ENCODE measurements at regions not wholly inside any gene's neighbourhood (a gene's known extent, or its start where the extent isn't known, plus 50 kb on each side); places are given as distances from the start of the nearest gene placed in this dataset.

DNA sequence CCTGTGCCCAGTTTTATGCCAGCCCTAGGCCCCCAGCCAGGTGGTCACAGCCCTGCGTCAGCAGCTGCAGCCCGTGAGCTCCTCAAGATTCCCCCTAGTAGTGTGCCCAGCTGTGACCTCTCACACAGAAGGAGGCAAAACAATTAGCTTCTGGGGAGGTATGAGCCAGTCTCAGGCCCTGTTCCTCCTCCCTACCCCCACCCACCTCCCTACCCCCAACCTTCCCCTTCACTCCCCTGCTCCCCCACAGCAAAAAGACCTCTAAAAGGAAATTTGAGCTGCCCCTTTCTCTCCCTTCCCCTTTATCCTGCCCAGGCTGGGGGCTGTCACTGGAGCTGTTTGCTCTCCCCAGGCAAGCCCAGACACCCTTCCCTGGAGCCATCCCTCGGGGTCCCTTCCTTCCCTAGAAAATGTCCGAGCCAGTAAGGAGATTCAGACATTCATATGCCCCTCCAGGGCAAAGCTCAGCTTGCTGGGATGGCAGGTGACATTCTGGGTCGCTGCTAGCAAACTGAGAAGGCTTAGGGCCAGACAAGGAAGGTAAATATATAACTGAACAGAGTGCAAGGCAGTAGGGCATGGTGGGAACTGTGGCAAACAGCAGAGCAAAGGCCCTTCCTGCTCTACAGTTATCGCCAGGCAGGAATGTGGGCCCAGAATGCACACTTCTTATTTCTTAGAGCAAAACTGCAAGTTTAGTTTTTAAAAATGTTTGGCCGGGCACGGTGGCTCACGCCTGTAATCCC, 300.2 kb downstream of the MN1 start:
- Histone ChIP-seq H3K4ac (ENCODE audit: low read depth, low read length) (no peak overlapping the region), H3K18ac (ENCODE audit: low read length) (peak overlapping the region; percentile 41), H3K27ac (ENCODE audit: low read depth, low read length) (no peak overlapping the region), H3K4me2 (ENCODE audit: low read length) (no peak overlapping the region), H3K79me1 (ENCODE audit: low read length) (no peaks in the 10 kb centered on the region), H2BK5ac (ENCODE audit: low read length) (no peak overlapping the region), H2AK5ac (ENCODE audit: low read length) (no peak overlapping the region), H3K4me1 (ENCODE audit: control insufficient read depth, low read depth, low read length) (no peaks in the 10 kb centered on the region), H2BK15ac (replicated peaks; ENCODE audit: low read depth) (no peak overlapping the region), H3K9ac (ENCODE audit: low read length) (no peak overlapping the region), H2BK120ac (ENCODE audit: low read depth, low read length) (no peak overlapping the region), H3K4me3 (ENCODE audit: low read length) (no peak overlapping the region), H4K5ac (ENCODE audit: low read length) (no peak overlapping the region), H3K27me3 (ENCODE audit: insufficient read depth, low read length, poor library complexity) (no peaks in the 10 kb centered on the region), H3K56ac (ENCODE audit: low read length) (no peak overlapping the region), H3K79me2 (ENCODE audit: control insufficient read depth, insufficient read depth, low read length) (no peaks in the 10 kb centered on the region), H3K36me3 (ENCODE audit: control insufficient read depth, insufficient read depth, low read length) (no peaks in the 10 kb centered on the region), H3K23ac (ENCODE audit: low read length) (no peak overlapping the region), H4K8ac (ENCODE audit: low read depth, low read length) (no peak overlapping the region)
- no CpG with 5 or more reads among the region's 9 CpGs for WGBS (ENCODE audit: extremely low coverage, insufficient coverage, low lambda C conversion rate)
- DNase-seq = no peak

DNA sequence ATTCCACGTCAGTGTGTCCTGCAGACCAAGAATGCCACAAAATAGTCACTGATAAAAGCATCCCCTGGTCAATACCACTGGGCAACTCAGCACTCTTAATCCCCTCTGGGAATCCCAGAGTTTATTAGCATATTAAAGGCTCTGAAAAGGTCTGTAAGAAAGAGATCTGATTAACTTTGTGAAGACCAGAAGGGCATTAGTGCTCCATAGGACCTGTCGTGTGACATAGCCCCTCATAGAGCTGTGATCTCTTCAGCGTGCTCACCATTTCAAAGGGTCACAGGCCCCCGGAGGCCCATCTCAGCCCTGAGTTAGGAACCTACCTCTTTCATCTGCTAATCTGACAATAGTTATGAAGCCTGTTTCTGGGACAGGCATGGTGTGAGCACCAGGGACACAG, 299.2 kb downstream of the MN1 start:
- Histone ChIP-seq H4K5ac (ENCODE audit: low read length) (no peak overlapping the region), H3K4me2 (ENCODE audit: low read length) (no peak overlapping the region), H3K27me3 (ENCODE audit: insufficient read depth, low read length, poor library complexity) (no peaks in the 10 kb centered on the region), H3K36me3 (ENCODE audit: control insufficient read depth, insufficient read depth, low read length) (no peaks in the 10 kb centered on the region), H4K8ac (ENCODE audit: low read depth, low read length) (no peak overlapping the region), H3K79me1 (ENCODE audit: low read length) (no peaks in the 10 kb centered on the region), H3K79me2 (ENCODE audit: control insufficient read depth, insufficient read depth, low read length) (no peaks in the 10 kb centered on the region), H2AK5ac (ENCODE audit: low read length) (no peak overlapping the region), H3K18ac (ENCODE audit: low read length) (no peak overlapping the region), H3K23ac (ENCODE audit: low read length) (no peak overlapping the region), H3K4me1 (ENCODE audit: control insufficient read depth, low read depth, low read length) (no peaks in the 10 kb centered on the region), H3K4ac (ENCODE audit: low read depth, low read length) (no peak overlapping the region), H2BK120ac (ENCODE audit: low read depth, low read length) (no peak overlapping the region), H3K4me3 (ENCODE audit: low read length) (no peak overlapping the region), H3K56ac (ENCODE audit: low read length) (no peak overlapping the region), H2BK5ac (ENCODE audit: low read length) (no peak overlapping the region), H3K9ac (ENCODE audit: low read length) (no peak overlapping the region), H3K27ac (ENCODE audit: low read depth, low read length) (no peak overlapping the region), H2BK15ac (replicated peaks; ENCODE audit: low read depth) (no peak overlapping the region)
- DNase-seq = no peak
- no CpG with 5 or more reads among the region's 4 CpGs for WGBS (ENCODE audit: extremely low coverage, insufficient coverage, low lambda C conversion rate)

DNA sequence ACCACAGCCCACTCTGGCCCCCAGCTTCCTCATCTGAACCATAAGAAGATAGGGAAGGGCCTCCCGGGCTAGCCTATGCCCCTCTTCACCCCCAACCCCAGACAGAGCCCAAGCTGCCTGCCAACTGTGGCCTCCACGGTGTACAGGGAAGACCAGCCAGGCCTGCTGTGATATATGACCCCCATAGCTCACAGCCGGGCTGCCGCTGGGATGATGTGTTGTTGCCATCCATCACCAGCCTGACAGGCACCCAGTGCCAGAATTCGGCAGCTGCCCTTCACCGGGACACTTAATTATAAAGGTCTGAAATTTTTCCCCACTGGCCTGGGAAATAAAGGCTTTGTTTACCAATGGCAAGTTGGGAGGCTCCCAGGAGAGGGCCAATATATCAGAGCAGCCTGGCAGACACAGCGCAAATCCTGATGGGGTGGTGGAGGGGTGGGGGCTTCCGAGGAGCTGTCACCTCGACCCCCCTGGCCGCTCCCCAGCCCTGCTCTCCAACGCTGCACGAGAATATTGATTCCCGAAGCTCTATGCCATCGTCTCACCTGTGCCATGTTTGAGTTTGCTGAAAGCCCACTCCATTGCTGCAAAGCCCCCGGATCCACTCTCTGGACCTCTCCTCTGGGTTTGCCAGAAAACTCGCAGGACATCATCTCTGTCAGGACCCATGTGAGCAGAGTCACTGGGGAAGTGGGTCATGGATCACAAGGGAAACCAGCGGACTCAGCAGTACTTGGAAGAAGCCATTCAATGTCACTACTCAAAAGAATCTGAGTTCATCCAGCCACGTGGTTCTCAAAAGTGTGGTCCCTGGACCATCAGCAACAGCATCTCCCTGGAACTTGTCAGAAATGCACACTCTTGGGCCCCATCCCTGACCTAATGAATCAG, 296.9 kb downstream of the MN1 start:
- H3K9ac ChIP-seq (ENCODE audit: low read length) = no peak overlapping the region

DNA sequence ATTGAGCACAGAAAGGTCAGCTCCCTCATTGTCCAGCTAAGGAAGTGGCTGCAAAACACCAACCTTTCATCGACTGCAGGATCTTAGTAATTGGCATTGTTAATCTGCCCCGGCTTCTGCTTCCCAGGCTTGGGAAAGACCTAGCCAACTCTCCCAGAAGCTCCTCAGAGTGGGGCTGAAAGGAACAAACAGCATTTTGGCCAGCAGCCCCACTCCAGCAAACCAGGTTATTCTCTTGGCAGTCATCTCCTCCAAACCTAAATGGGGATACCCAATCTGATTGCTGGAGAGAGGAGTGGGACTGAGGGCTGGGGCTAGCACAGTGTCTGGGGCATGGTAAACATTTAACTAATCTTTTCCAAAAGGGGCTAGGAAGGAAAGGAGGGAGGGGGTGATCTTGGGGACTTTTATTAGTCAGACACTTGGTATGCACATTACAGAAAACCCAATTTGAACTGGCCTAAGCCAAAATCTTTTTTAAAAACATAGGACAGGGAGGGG, 294.4 kb downstream of the MN1 start:
- WGBS (ENCODE audit: extremely low coverage, insufficient coverage, low lambda C conversion rate) = no CpG with 5 or more reads among the region's 2 CpGs

More for the DNA sequence above, 296.9 kb downstream of the MN1 start:
- Histone ChIP-seq H3K23ac (ENCODE audit: low read length) (no peak overlapping the region), H3K36me3 (ENCODE audit: control insufficient read depth, insufficient read depth, low read length) (no peaks in the 10 kb centered on the region), H2BK15ac (replicated peaks; ENCODE audit: low read depth) (no peak overlapping the region), H3K4me1 (ENCODE audit: control insufficient read depth, low read depth, low read length) (no peaks in the 10 kb centered on the region), H4K8ac (ENCODE audit: low read depth, low read length) (no peak overlapping the region), H4K5ac (ENCODE audit: low read length) (no peak overlapping the region), H3K79me1 (ENCODE audit: low read length) (no peaks in the 10 kb centered on the region), H2AK5ac (ENCODE audit: low read length) (no peak overlapping the region), H3K27ac (ENCODE audit: low read depth, low read length) (no peak overlapping the region), H2BK120ac (ENCODE audit: low read depth, low read length) (no peak overlapping the region), H3K56ac (ENCODE audit: low read length) (no peak overlapping the region), H3K79me2 (ENCODE audit: control insufficient read depth, insufficient read depth, low read length) (no peaks in the 10 kb centered on the region), H3K27me3 (ENCODE audit: insufficient read depth, low read length, poor library complexity) (no peaks in the 10 kb centered on the region), H3K4me3 (ENCODE audit: low read length) (no peak overlapping the region), H3K4ac (ENCODE audit: low read depth, low read length) (no peak overlapping the region), H3K4me2 (ENCODE audit: low read length) (no peak overlapping the region), H3K18ac (ENCODE audit: low read length) (no peak overlapping the region), H2BK5ac (ENCODE audit: low read length) (no peak overlapping the region)
- DNase-seq = no peak
- WGBS (ENCODE audit: extremely low coverage, insufficient coverage, low lambda C conversion rate) = no CpG with 5 or more reads among the region's 18 CpGs

DNA sequence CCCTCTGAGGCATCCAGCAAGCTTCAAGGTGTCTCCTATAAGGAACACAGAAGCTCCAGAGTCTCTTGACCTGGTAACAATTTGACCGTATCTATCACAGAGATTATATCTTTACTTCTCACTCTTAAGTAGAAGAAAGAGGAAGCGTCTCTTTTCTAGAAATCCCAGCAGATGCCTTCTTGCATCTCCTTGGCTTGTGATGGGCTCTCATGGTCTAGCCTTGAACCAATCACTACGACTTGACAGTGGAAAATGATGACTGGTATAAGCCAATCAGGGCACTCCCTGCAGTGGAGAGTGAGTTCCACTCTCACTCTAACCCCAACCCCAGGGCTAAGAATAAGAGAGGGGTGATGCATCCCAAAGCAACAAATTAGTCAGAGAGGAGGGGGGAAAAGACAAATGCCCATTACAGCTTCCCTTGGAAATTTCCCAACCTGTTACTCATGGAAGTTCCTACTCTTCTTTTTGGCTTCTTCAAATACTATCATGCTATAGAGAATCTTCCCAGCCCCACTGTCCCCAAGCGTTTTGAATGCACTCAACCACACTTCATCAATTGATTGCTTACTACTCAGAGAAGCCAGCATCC, 293.5 kb downstream of the MN1 start:
- DNase-seq = no peak
- no CpG with 5 or more reads among the region's 4 CpGs for WGBS (ENCODE audit: extremely low coverage, insufficient coverage, low lambda C conversion rate)
- Histone ChIP-seq H3K9ac (ENCODE audit: low read length) (no peak overlapping the region), H4K8ac (ENCODE audit: low read depth, low read length) (no peak overlapping the region), H3K18ac (ENCODE audit: low read length) (no peak overlapping the region), H3K23ac (ENCODE audit: low read length) (no peak overlapping the region), H3K36me3 (ENCODE audit: control insufficient read depth, insufficient read depth, low read length) (no peaks in the 10 kb centered on the region), H3K56ac (ENCODE audit: low read length) (no peak overlapping the region), H2BK5ac (ENCODE audit: low read length) (no peak overlapping the region), H2BK120ac (ENCODE audit: low read depth, low read length) (no peak overlapping the region), H3K79me1 (ENCODE audit: low read length) (no peaks in the 10 kb centered on the region), H3K27ac (ENCODE audit: low read depth, low read length) (no peak overlapping the region), H3K79me2 (ENCODE audit: control insufficient read depth, insufficient read depth, low read length) (no peaks in the 10 kb centered on the region), H2BK15ac (replicated peaks; ENCODE audit: low read depth) (no peak overlapping the region), H3K4me2 (ENCODE audit: low read length) (no peak overlapping the region), H3K4ac (ENCODE audit: low read depth, low read length) (no peak overlapping the region), H2AK5ac (ENCODE audit: low read length) (no peak overlapping the region), H3K4me1 (ENCODE audit: control insufficient read depth, low read depth, low read length) (no peaks in the 10 kb centered on the region), H3K4me3 (ENCODE audit: low read length) (no peak overlapping the region), H3K27me3 (ENCODE audit: insufficient read depth, low read length, poor library complexity) (no peaks in the 10 kb centered on the region), H4K5ac (ENCODE audit: low read length) (no peak overlapping the region)

More for the DNA sequence above, 294.4 kb downstream of the MN1 start:
- H4K8ac ChIP-seq (ENCODE audit: low read depth, low read length) = no peak overlapping the region
- no peak overlapping the region for H2AK5ac ChIP-seq (ENCODE audit: low read length)
- H3K4me3 ChIP-seq (ENCODE audit: low read length) = no peak overlapping the region
- no peaks in the 10 kb centered on the region for H3K27me3 ChIP-seq (ENCODE audit: insufficient read depth, low read length, poor library complexity)
- no peak overlapping the region for H3K4me2 ChIP-seq (ENCODE audit: low read length)
- no peak overlapping the region for H2BK5ac ChIP-seq (ENCODE audit: low read length)
- no peak overlapping the region for H3K4ac ChIP-seq (ENCODE audit: low read depth, low read length)
- H3K56ac ChIP-seq (ENCODE audit: low read length) = no peak overlapping the region
- no peak overlapping the region for H3K27ac ChIP-seq (ENCODE audit: low read depth, low read length)
- no peaks in the 10 kb centered on the region for H3K79me2 ChIP-seq (ENCODE audit: control insufficient read depth, insufficient read depth, low read length)
- H4K5ac ChIP-seq (ENCODE audit: low read length) = no peak overlapping the region
- no peak for DNase-seq
- no peak overlapping the region for H2BK15ac ChIP-seq (replicated peaks; ENCODE audit: low read depth)
- no peak overlapping the region for H3K9ac ChIP-seq (ENCODE audit: low read length)
- H3K18ac ChIP-seq (ENCODE audit: low read length) = no peak overlapping the region
- H2BK120ac ChIP-seq (ENCODE audit: low read depth, low read length) = no peak overlapping the region
- H3K23ac ChIP-seq (ENCODE audit: low read length) = no peak overlapping the region
- no peaks in the 10 kb centered on the region for H3K36me3 ChIP-seq (ENCODE audit: control insufficient read depth, insufficient read depth, low read length)
- no peaks in the 10 kb centered on the region for H3K4me1 ChIP-seq (ENCODE audit: control insufficient read depth, low read depth, low read length)
- no peaks in the 10 kb centered on the region for H3K79me1 ChIP-seq (ENCODE audit: low read length)

Measured in mesendoderm (in vitro differentiated cells).